Body of pancreas (tissue), 4 donors: ENCODE measurements at regions not wholly inside any gene's neighbourhood (a gene's known extent, or its start where the extent isn't known, plus 50 kb on each side); places are given as distances from the start of the nearest gene placed in this dataset.

Experiments
- ATAC-seq: fragments of 150-250 bp; one replicate; pipeline ENCODE4 v1.9.1; 2016
- DNase-seq, 4 donors: peaks; one replicate each; pipeline ENCODE4 v3.0.0-alpha.2; 2019
- H3K27ac ChIP-seq, 4 donors: fragments of 200-600 bp; sonication (generic); 1 replicate in 3 of 4; 2 replicates in 1 of 4; pipeline versions ENCODE4 v1.5.1 to v1.6.1; 2016 to 2019; ENCODE audit warnings: mild to moderate bottlenecking in 1 of 4, mixed read lengths in 1 of 4, moderate library complexity in 1 of 4
- H3K27me3 ChIP-seq, 2 donors: fragments of 200-600 bp; sonication (generic); one replicate each; pipeline ENCODE4 v1.6.0; 2016; ENCODE audit warnings: mild to moderate bottlenecking in 1 of 2
- H3K36me3 ChIP-seq, 2 donors: fragments of 200-600 bp; sonication (generic); replicated peaks in 1 of 2; 2 replicates each; pipeline ENCODE4 v1.5.1; 2016; ENCODE audit warnings: low read depth in 2 of 2; ENCODE audit not compliant: insufficient read depth in 1 of 2
- H3K4me1 ChIP-seq: fragments of 200-600 bp; sonication (generic); one replicate; pipeline ENCODE4 v1.6.0; 2016
- H3K4me3 ChIP-seq, 2 donors: fragments of 200-600 bp; sonication (generic); 1 replicate in 1 of 2; 2 replicates in 1 of 2; pipeline ENCODE4 v1.5.1; 2016 to 2019
- H3K9me3 ChIP-seq, 3 donors: fragments of 200-600 bp; sonication (generic); 1 replicate in 2 of 3; 2 replicates in 1 of 3; pipeline ENCODE4 v1.5.1; 2016
- CTCF ChIP-seq, 7 experiments: fragments of 450-650 bp in 4 of 7; fragments of 200-600 bp in 3 of 7; sonication (generic) in 3 of 7; IDR thresholded peaks; one replicate each; pipeline ENCODE4 v1.5.1; 2016 to 2019; ENCODE audit warnings: antibody characterized with exemption in 7 of 7
- POLR2A ChIP-seq, 3 donors: fragments of 450-650 bp; IDR thresholded peaks; one replicate each; pipeline ENCODE4 v1.6.1; 2016; ENCODE audit warnings: antibody characterized with exemption in 3 of 3, mild to moderate bottlenecking in 2 of 3
- WGBS, 2 donors: methylation state at CpG; one replicate each; pipeline ENCODE4 v1.1.5; 2017; 5-methylcytosine and 5-hydroxymethylcytosine counted together
- intact Hi-C: fragments of 100-400 bp; cut with DNase I; formaldehyde crosslinking; loops from one replicate; pipeline ENCODE4 v1.15.1; 2023

- 73 to 75% methylated on average over 2 to 3 of the region's 3 CpGs for WGBS, 2 donors
- no peak overlapping the region for H3K27ac ChIP-seq
- H3K9me3 ChIP-seq, result no peaks in the 10 kb centered on the region
- H3K4me3 ChIP-seq, result no peak overlapping the region
- H3K27me3 ChIP-seq, result no peaks in the 10 kb centered on the region
- DNase-seq (no peak), ATAC-seq (no peak)
- no peak for TF ChIP-seq POLR2A (IDR thresholded peaks at IDR 0.05)
- TF ChIP-seq CTCF (IDR thresholded peaks at IDR 0.05), result no peak
- intact Hi-C loops, result no loop called here
- H3K36me3 ChIP-seq, result no peaks in the 10 kb centered on the region
- no peaks in the 10 kb centered on the region for H3K4me1 ChIP-seq
Observed at GRCh38 chr2:237270520-237270919, 143.4 kb downstream of the COL6A3 start.

- no peak overlapping the region for H3K27ac ChIP-seq
- ATAC-seq, result no peak
- H3K27me3 ChIP-seq, result no peaks in the 10 kb centered on the region
- no peaks in the 10 kb centered on the region for H3K9me3 ChIP-seq
- no peak overlapping the region for H3K4me3 ChIP-seq
- DNase-seq, result no peak
- intact Hi-C loops, result no loop called here
- WGBS, 2 donors, result 70 to 81% methylated on average over 6 of the region's 6 CpGs
- no peak for TF ChIP-seq CTCF (IDR thresholded peaks at IDR 0.05)
- H3K4me1 ChIP-seq, result no peaks in the 10 kb centered on the region
- H3K36me3 ChIP-seq, result no peaks in the 10 kb centered on the region
Observed at GRCh38 chr2:237271698-237272652, 142.0 kb downstream of the COL6A3 start.
